ENCODE measurements at regions not wholly inside any gene's neighbourhood (a gene's known extent, or its start where the extent isn't known, plus 50 kb on each side); places are given as distances from the start of the nearest gene placed in this dataset.
A peak's percentile ranks its signal among the peaks of the same experiment; 100 is the strongest.

GRCh38 chr20:59403261-59403961 is 103.0 kb downstream of the EDN3 start (continued):
- peak; percentile 38; the same call in 1 of the 2 replicates for TF ChIP-seq ARID2 (IDR thresholded peaks at IDR 0.05)
- TF ChIP-seq KDM2B (CRISPR knock-in tag; IDR thresholded peaks at IDR 0.05): no peak
- no peak for TF ChIP-seq HLTF (IDR thresholded peaks at IDR 0.05)
- no peak for TF ChIP-seq TRIM28 (IDR thresholded peaks at IDR 0.05)
- no peak for TF ChIP-seq BCL6 (CRISPR knock-in tag; IDR thresholded peaks at IDR 0.05)
- TF ChIP-seq, protein P1, sequence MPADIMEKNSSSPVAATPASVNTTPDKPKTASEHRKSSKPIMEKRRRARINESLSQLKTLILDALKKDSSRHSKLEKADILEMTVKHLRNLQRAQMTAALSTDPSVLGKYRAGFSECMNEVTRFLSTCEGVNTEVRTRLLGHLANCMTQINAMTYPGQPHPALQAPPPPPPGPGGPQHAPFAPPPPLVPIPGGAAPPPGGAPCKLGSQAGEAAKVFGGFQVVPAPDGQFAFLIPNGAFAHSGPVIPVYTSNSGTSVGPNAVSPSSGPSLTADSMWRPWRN (IDR thresholded peaks at IDR 0.05; ENCODE audit: low read depth): no peak
- TF ChIP-seq ZNF224 (CRISPR knock-in tag; IDR thresholded peaks at IDR 0.05): no peak
- TF ChIP-seq ZNF232 (CRISPR knock-in tag; IDR thresholded peaks at IDR 0.05): no peak
- no peak for TF ChIP-seq PHB2 (IDR thresholded peaks at IDR 0.05; ENCODE audit: low read depth)
- TF ChIP-seq CCAR2 (IDR thresholded peaks at IDR 0.05; ENCODE audit: low read depth, low read length): no peak
- TF ChIP-seq PTBP1 (IDR thresholded peaks at IDR 0.05; ENCODE audit: low read depth, low read length): no peak
- TF ChIP-seq DACH1 (IDR thresholded peaks at IDR 0.05; ENCODE audit: partially characterized antibody): no peak
- no peak for TF ChIP-seq ZNF764 (CRISPR knock-in tag; IDR thresholded peaks at IDR 0.05; ENCODE audit: low read depth)
- no peak for TF ChIP-seq TEAD1 (CRISPR knock-in tag; IDR thresholded peaks at IDR 0.05)
- TF ChIP-seq REST (IDR thresholded peaks at IDR 0.05; ENCODE audit: borderline replicate concordance): peak; percentile 62; the same call in 1 of the 2 replicates
- no peak for TF ChIP-seq REST (CRISPR knock-in tag; IDR thresholded peaks at IDR 0.05; ENCODE audit: low read depth)
- TF ChIP-seq TSC22D4 (tag; IDR thresholded peaks at IDR 0.05): no peak
- no peak for TF ChIP-seq MYNN (IDR thresholded peaks at IDR 0.05)
- no peak for TF ChIP-seq MYNN (CRISPR knock-in tag; IDR thresholded peaks at IDR 0.05)
- no peak for TF ChIP-seq ZBED1 (IDR thresholded peaks at IDR 0.05)
- TF ChIP-seq GATAD2A (IDR thresholded peaks at IDR 0.05): no peak
- no peak for TF ChIP-seq RNF2 (IDR thresholded peaks at IDR 0.05)
- no peak for TF ChIP-seq MCM5 (IDR thresholded peaks at IDR 0.05; ENCODE audit: low read depth)
- TF ChIP-seq, protein P2, sequence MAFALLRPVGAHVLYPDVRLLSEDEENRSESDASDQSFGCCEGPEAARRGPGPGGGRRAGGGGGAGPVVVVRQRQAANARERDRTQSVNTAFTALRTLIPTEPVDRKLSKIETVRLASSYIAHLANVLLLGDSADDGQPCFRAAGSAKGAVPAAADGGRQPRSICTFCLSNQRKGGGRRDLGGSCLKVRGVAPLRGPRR (CRISPR knock-in tag; IDR thresholded peaks at IDR 0.05): no peak
- TF ChIP-seq ARHGAP35 (IDR thresholded peaks at IDR 0.05; ENCODE audit: partially characterized antibody): no peak

Measured in K562 (cell line).